Erythroblast (primary cell): ENCODE measurements at regions not wholly inside any gene's neighbourhood (a gene's known extent, or its start where the extent isn't known, plus 50 kb on each side); places are given as distances from the start of the nearest gene placed in this dataset.

Experiments used
- GATA1 ChIP-seq: IDR thresholded peaks from 2 replicates; pipeline ENCODE4 v1.6.1; 2011; ENCODE audit warnings: low read depth, mild to moderate bottlenecking, control low read depth, low read length, moderate library complexity
- POLR2A ChIP-seq: IDR thresholded peaks from 2 replicates; pipeline ENCODE4 v1.6.1; 2011; ENCODE audit warnings: mild to moderate bottlenecking, low read length

DNA sequence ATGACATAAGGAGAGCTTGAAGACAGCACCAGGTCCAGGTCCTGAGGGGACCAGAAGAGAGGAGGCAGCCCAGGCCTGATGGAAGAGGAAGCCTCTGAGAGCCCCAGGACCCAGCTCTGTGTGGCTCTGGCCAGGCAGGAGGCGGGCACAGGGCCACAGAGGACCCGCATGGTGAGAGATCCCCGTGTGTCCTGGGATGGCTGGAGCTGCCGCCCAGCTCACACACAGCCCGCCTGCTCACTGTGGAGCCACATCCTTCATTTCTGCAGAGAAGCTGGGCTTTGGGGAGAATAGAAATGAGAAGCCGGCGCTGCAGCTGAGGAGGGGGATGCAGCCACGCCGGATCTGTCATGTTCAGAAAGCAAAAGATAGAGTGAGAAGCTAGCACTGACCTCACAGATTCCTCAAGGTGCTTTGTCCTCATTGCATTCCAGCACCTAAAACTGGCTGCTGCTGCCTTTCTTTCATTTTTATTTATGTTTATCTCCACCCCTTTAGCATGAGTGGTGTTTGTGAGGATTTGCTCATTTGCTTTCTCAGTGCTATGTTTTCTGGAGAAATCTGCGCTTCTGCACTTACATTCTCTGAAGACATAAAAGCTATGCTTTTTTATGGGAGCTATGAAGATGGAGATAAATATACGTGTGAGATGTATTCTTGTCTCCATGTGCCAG lies 307.6 kb upstream of the MYT1L start:
- TF ChIP-seq POLR2A, result no peak
- no peak for TF ChIP-seq GATA1
